GM12878 (cell line): ENCODE measurements at regions not wholly inside any gene's neighbourhood (a gene's known extent, or its start where the extent isn't known, plus 50 kb on each side); places are given as distances from the start of the nearest gene placed in this dataset.

ENCODE experiments used
- ATAC-seq: fragments of 200-7000 bp; cut with Tn5 transposase; 3 replicates; pipeline ENCODE4 v1.9.1; 2020; ENCODE audit warnings: mild to moderate bottlenecking, moderate library complexity
- BruUV-seq: library from RNA; stranded (reverse); fragments of 400-500 nt; replicated peaks from 2 replicates; lab custom pipeline; 2021; lab: Mats Ljungman, UMichigan
- CTCF ChIA-PET: fragments of 300-600 bp; sonication (Branson Sonifier 250); formaldehyde crosslinking; extraction: SDS; loops from one replicate; lab custom pipeline; 2021; ENCODE audit warnings: inconsistent platforms; lab: Yijun Ruan, JAX
- POLR2A ChIA-PET: fragments of 350-600 bp; formaldehyde crosslinking; extraction: SDS; loops from one replicate; lab custom pipeline; 2021; ENCODE audit warnings: inconsistent platforms; lab: Charles Lee
- RAD21 ChIA-PET: fragments of 300-600 bp; sonication (Branson Sonifier 250); formaldehyde crosslinking; loops from one replicate; lab custom pipeline; 2023; ENCODE audit warnings: antibody characterized with exemption; ENCODE audit not compliant: unreplicated experiment; lab: Charles Lee
- SMC1A ChIA-PET: fragments of 300-600 bp; sonication (Branson Sonifier 250); formaldehyde crosslinking; loops from one replicate; lab custom pipeline; 2023; ENCODE audit not compliant: unreplicated experiment, uncharacterized antibody; lab: Charles Lee
- DNase-seq: peaks from one replicate; pipeline ENCODE4 v3.0.0-alpha.2; 2011; ENCODE audit warnings: low read depth, low spot score
- FAIRE-seq: peaks from 3 replicates; lab custom pipeline; 2011; peaks lifted over from hg19 to GRCh38; lab: Jason Lieb, UNC
- H2AFZ ChIP-seq: 2 replicates; pipeline ENCODE4 v1.6.0; 2011; ENCODE audit warnings: low read depth, low read length, control low read depth; ENCODE audit not compliant: control insufficient read depth
- H3K27ac ChIP-seq: 2 replicates; pipeline ENCODE4 v1.5.1; 2011; ENCODE audit warnings: control low read depth; ENCODE audit not compliant: control insufficient read depth, insufficient read depth
- H3K27me3 ChIP-seq, 2 experiments: replicated peaks in 1 of 2; 2 replicates each; pipeline versions ENCODE4 v1.6.0 to v1.6.1; 2011; ENCODE audit warnings: low read length in 1 of 2; ENCODE audit not compliant: control insufficient read depth in 2 of 2, insufficient read depth in 2 of 2
- H3K36me3 ChIP-seq, 2 experiments: 2 replicates each; pipeline ENCODE4 v1.5.1; 2011; ENCODE audit warnings: low read length in 1 of 2; ENCODE audit not compliant: control insufficient read depth in 2 of 2, insufficient read depth in 2 of 2
- H3K4me1 ChIP-seq: 2 replicates; pipeline ENCODE4 v1.6.1; 2011; ENCODE audit warnings: mild to moderate bottlenecking, low read length, moderate library complexity, mixed read lengths; ENCODE audit not compliant: control insufficient read depth, insufficient read depth
- H3K4me2 ChIP-seq: 2 replicates; pipeline ENCODE4 v1.6.0; 2011; ENCODE audit warnings: control low read depth; ENCODE audit not compliant: control insufficient read depth, insufficient read depth
- H3K4me3 ChIP-seq: fragments of 200-600 bp; sonication (generic); 2 replicates; pipeline ENCODE4 v1.5.1; 2016
- H3K79me2 ChIP-seq: 2 replicates; pipeline ENCODE4 v1.6.0; 2011; ENCODE audit warnings: low read length; ENCODE audit not compliant: control insufficient read depth, insufficient read depth
- H3K9ac ChIP-seq: 2 replicates; pipeline ENCODE4 v1.8.0; 2011; ENCODE audit warnings: low read length, control low read depth, mixed read lengths; ENCODE audit not compliant: control insufficient read depth, insufficient read depth
- H3K9me3 ChIP-seq: replicated peaks from 3 replicates; pipeline ENCODE4 v1.5.1; 2011; ENCODE audit warnings: mild to moderate bottlenecking, low read length; ENCODE audit not compliant: control insufficient read depth, insufficient read depth
- H4K20me1 ChIP-seq: 2 replicates; pipeline ENCODE4 v1.6.0; 2011; ENCODE audit not compliant: control insufficient read depth, insufficient read depth
- BCL11A ChIP-seq: IDR thresholded peaks from 2 replicates; pipeline ENCODE4 v1.6.1; 2011; ENCODE audit warnings: low read depth, low read length
- BMI1 ChIP-seq: fragments of 450-650 bp; IDR thresholded peaks from 2 replicates; pipeline ENCODE4 v1.6.1; 2016; ENCODE audit warnings: mild to moderate bottlenecking, moderate library complexity, borderline replicate concordance
- CEBPB ChIP-seq, 2 experiments: fragments of 150-350 bp in 1 of 2; IDR thresholded peaks; 2 replicates each; pipeline ENCODE4 v1.6.1; 2012 to 2014; ENCODE audit warnings: low read depth in 2 of 2, low read length in 2 of 2, borderline replicate concordance in 1 of 2, inconsistent platforms in 1 of 2
- CHD1 ChIP-seq: IDR thresholded peaks from 2 replicates; pipeline ENCODE4 v1.6.1; 2012; ENCODE audit warnings: low read depth, low read length, improper control_type of control experiment
- CREM ChIP-seq: IDR thresholded peaks from 2 replicates; pipeline ENCODE4 v1.6.1; 2014; ENCODE audit warnings: antibody characterized with exemption, low read depth
- IKZF2 ChIP-seq, 2 experiments: fragments of 450-650 bp; IDR thresholded peaks; 2 replicates each; pipeline ENCODE4 v1.6.1; 2017; ENCODE audit warnings: mild to moderate bottlenecking in 2 of 2, moderate library complexity in 2 of 2
- MTA3 ChIP-seq: IDR thresholded peaks from 2 replicates; pipeline ENCODE4 v1.6.1; 2012; ENCODE audit warnings: low read length, inconsistent platforms, borderline replicate concordance
- PKNOX1 ChIP-seq: fragments of 450-650 bp; IDR thresholded peaks from 2 replicates; pipeline ENCODE4 v1.6.1; 2016; ENCODE audit warnings: mild to moderate bottlenecking
- SIN3A ChIP-seq: IDR thresholded peaks from 2 replicates; pipeline ENCODE4 v1.6.1; 2012; ENCODE audit warnings: low read depth, low read length, improper control_type of control experiment
- SMARCA5 ChIP-seq: fragments of 450-650 bp; IDR thresholded peaks from 2 replicates; pipeline ENCODE4 v1.6.1; 2017; ENCODE audit warnings: mild to moderate bottlenecking
- SREBF1 ChIP-seq: IDR thresholded peaks from 2 replicates; pipeline ENCODE4 v1.6.1; 2012; ENCODE audit warnings: mild to moderate bottlenecking, low read length
- WGBS: methylation state at CpG from one replicate; pipeline ENCODE4 v1.1.6; 2016; ENCODE audit warnings: low lambda C conversion rate; ENCODE audit not compliant: insufficient replicate concordance, insufficient coverage; ENCODE audit errors: missing lambda C conversion rate; 5-methylcytosine and 5-hydroxymethylcytosine counted together
- in situ Hi-C: fragments of 300-500 bp; cut with MboI; formaldehyde crosslinking; loops from 9 replicates; pipeline ENCODE4 v1.14.3; 2018; ENCODE audit warnings: mixed read lengths
- intact Hi-C: fragments of 100-400 bp; cut with micrococcal nuclease; formaldehyde crosslinking; loops from one replicate; pipeline ENCODE4 v1.14.2; 2022; ENCODE audit not compliant: unreplicated experiment
- TF ChIP-seq, protein P1 (sequence below): fragments of 450-650 bp; IDR thresholded peaks from 2 replicates; pipeline ENCODE4 v1.6.1; 2018; ENCODE audit warnings: borderline replicate concordance, mild to moderate bottlenecking; ENCODE audit not compliant: partially characterized antibody
- TF ChIP-seq, protein P2 (sequence below): IDR thresholded peaks from 2 replicates; pipeline ENCODE4 v1.6.1; 2011; ENCODE audit warnings: mild to moderate bottlenecking, low read depth, low read length, moderate library complexity; ENCODE audit not compliant: insufficient replicate concordance

DNA sequence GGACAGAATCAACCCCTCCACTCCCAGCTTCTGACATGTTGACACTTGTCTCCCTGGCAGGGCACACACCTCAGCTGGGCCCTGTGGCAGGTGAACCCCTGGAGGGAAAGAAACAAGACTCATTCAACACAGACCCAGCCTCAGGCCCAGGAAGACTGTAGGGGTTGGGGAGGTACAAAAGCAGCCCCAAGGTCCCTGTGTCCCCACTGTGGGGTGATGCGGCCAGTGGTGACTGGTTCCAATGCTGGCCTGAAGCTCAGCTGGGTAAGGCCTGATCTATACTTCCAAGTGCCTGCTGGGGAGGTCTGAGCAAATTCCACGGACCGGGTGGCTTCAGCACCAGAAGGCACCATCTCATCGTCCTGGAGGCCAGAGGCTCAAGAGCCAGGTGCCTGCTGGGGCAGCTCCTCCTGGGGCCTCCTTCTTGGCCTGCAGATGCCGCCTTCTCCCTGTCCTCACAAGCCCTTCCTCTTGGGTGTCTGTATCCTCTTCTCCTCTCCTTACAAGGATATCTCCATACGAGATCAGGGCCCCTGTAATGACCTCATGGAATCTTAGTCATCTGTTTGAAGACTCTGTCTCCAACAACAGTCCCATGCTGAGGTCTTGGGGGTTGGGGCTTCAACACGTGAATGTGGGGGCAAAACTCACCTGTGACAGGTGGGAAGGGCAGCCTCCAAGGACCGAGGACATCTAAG, 1492.1 kb downstream of the BRD1 start:
- ChIA-PET SMC1A (interaction anchor here (0.6 kb wide), 1 partner anchor 41 kb away, joined by 3 read pairs; no protein-coding TSS in a partner anchor), RAD21 (no interaction called here), CTCF (no interaction called here), POLR2A (no interaction called here)
- FAIRE-seq (no peak), ATAC-seq (no peak), DNase-seq (no peak)
- Histone ChIP-seq H3K9me3 (peaks cover 1% of the 10 kb centered on the region; the same call in 1 of the 3 replicates), H4K20me1 (no peaks in the 10 kb centered on the region), H3K9ac (no peak overlapping the region), H3K4me1 (no peaks in the 10 kb centered on the region), H2AFZ (no peak overlapping the region), H3K4me3 (no peak overlapping the region), H3K79me2 (no peaks in the 10 kb centered on the region), H3K27ac (no peak overlapping the region), H3K4me2 (no peak overlapping the region), H3K36me3 (no peaks in the 10 kb centered on the region), H3K27me3 (no peaks in the 10 kb centered on the region)
- in situ Hi-C loops (no loop called here), intact Hi-C loops (no loop called here)
- WGBS: 16% methylated on average over 7 of the region's 8 CpGs
- TF ChIP-seq, protein P1, sequence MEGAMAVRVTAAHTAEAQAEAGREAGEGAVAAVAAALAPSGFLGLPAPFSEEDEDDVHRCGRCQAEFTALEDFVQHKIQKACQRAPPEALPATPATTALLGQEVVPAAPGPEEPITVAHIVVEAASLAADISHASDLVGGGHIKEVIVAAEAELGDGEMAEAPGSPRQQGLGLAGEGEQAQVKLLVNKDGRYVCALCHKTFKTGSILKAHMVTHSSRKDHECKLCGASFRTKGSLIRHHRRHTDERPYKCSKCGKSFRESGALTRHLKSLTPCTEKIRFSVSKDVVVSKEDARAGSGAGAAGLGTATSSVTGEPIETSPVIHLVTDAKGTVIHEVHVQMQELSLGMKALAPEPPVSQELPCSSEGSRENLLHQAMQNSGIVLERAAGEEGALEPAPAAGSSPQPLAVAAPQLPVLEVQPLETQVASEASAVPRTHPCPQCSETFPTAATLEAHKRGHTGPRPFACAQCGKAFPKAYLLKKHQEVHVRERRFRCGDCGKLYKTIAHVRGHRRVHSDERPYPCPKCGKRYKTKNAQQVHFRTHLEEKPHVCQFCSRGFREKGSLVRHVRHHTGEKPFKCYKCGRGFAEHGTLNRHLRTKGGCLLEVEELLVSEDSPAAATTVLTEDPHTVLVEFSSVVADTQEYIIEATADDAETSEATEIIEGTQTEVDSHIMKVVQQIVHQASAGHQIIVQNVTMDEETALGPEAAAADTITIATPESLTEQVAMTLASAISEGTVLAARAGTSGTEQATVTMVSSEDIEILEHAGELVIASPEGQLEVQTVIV: no peak
- TF ChIP-seq BMI1 (no peak), CREM (no peak), BCL11A (no peak), MTA3 (no peak), CHD1 (no peak), SREBF1 (no peak), PKNOX1 (no peak), IKZF2 (IDR thresholded peaks at IDR 0.05) (no peak), SIN3A (no peak), CEBPB (IDR thresholded peaks at IDR 0.05; ENCODE audit: borderline replicate concordance in 1 of 2, low read depth in 2 of 2, low read length in 2 of 2) (no peak), SMARCA5 (no peak)
- TF ChIP-seq, protein P2, sequence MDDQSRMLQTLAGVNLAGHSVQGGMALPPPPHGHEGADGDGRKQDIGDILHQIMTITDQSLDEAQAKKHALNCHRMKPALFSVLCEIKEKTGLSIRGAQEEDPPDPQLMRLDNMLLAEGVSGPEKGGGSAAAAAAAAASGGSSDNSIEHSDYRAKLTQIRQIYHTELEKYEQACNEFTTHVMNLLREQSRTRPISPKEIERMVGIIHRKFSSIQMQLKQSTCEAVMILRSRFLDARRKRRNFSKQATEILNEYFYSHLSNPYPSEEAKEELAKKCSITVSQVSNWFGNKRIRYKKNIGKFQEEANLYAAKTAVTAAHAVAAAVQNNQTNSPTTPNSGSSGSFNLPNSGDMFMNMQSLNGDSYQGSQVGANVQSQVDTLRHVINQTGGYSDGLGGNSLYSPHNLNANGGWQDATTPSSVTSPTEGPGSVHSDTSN: no peak
- no TSS peak for BruUV-seq
